Astrocyte of the spinal cord (primary cell): ENCODE measurements at regions not wholly inside any gene's neighbourhood (a gene's known extent, or its start where the extent isn't known, plus 50 kb on each side); places are given as distances from the start of the nearest gene placed in this dataset.
"Not testable (repeated sequence)": the region's sequence is repeated elsewhere in the genome, so short reads cannot be mapped to it uniquely, and the experiment has no call there.

ENCODE experiments used
- DNase-seq: peaks from one replicate; pipeline ENCODE4 v3.0.0; 2011; ENCODE audit warnings: low read depth, low spot score
- H3K4me3 ChIP-seq: 2 replicates; pipeline ENCODE4 v1.5.1; 2011; ENCODE audit warnings: low read depth, mild to moderate bottlenecking, low read length, moderate library complexity
- CTCF ChIP-seq: IDR thresholded peaks from 2 replicates; pipeline ENCODE4 v1.5.1; 2012; ENCODE audit warnings: low read depth, mild to moderate bottlenecking, low read length, inconsistent platforms
- in situ Hi-C: cut with HindIII; loops from 2 replicates; pipeline ENCODE4 v1.10.0; 2017; ENCODE audit warnings: low sequenced_read_pairs

- no peak overlapping the region for H3K4me3 ChIP-seq
- DNase-seq: no peak
- no peak for TF ChIP-seq CTCF
- in situ Hi-C loops: no loop called here
Measured at GRCh38 chr12:82595941-82596340, 90.8 kb upstream of the TMTC2 start.

- no peak for TF ChIP-seq CTCF
- no peak overlapping the region for H3K4me3 ChIP-seq
- in situ Hi-C loops: no loop called here
- DNase-seq: no peak
Measured at GRCh38 chr12:82596483-82596882, 90.2 kb upstream of the TMTC2 start.

- no peak for DNase-seq
- in situ Hi-C loops: no loop called here
- TF ChIP-seq CTCF: no peak
- H3K4me3 ChIP-seq: no peak overlapping the region
Measured at GRCh38 chr12:82600379-82600778, 86.3 kb upstream of the TMTC2 start.

- DNase-seq, in situ Hi-C loops, H3K4me3 ChIP-seq: not testable (repeated sequence)
Measured at GRCh38 chr12:82603647-82604046, 83.1 kb upstream of the TMTC2 start.

- in situ Hi-C loops: no loop called here
- no peak overlapping the region for H3K4me3 ChIP-seq
- DNase-seq: no peak
- TF ChIP-seq CTCF: no peak
Measured at GRCh38 chr12:82605115-82605514, 81.6 kb upstream of the TMTC2 start.

GRCh38 chr12:82608706-82609105 lies 78.0 kb upstream of the TMTC2 start:
- TF ChIP-seq CTCF: no peak
- no peak for DNase-seq
- in situ Hi-C loops: no loop called here
- no peak overlapping the region for H3K4me3 ChIP-seq

GRCh38 chr12:82609234-82609914 lies 77.3 kb upstream of the TMTC2 start:
- no peak for DNase-seq
- no peak overlapping the region for H3K4me3 ChIP-seq
- in situ Hi-C loops: no loop called here
- no peak for TF ChIP-seq CTCF
